Choroid plexus epithelial cell (primary cell): ENCODE measurements at regions not wholly inside any gene's neighbourhood (a gene's known extent, or its start where the extent isn't known, plus 50 kb on each side); places are given as distances from the start of the nearest gene placed in this dataset.

ENCODE experiments used
- DNase-seq: peaks from one replicate; pipeline ENCODE4 v3.0.0-alpha.2; 2010; ENCODE audit warnings: low read depth
- H3K4me3 ChIP-seq: 2 replicates; pipeline ENCODE4 v1.5.1; 2011; ENCODE audit warnings: low read depth, mild to moderate bottlenecking, control low read depth, low read length, moderate library complexity
- TF ChIP-seq, protein P1 (sequence below): conservative IDR thresholded peaks from 2 replicates; pipeline ENCODE4 v1.5.1; 2011; ENCODE audit warnings: low read depth, mild to moderate bottlenecking, control low read depth, inconsistent platforms, low read length, moderate library complexity

DNA sequence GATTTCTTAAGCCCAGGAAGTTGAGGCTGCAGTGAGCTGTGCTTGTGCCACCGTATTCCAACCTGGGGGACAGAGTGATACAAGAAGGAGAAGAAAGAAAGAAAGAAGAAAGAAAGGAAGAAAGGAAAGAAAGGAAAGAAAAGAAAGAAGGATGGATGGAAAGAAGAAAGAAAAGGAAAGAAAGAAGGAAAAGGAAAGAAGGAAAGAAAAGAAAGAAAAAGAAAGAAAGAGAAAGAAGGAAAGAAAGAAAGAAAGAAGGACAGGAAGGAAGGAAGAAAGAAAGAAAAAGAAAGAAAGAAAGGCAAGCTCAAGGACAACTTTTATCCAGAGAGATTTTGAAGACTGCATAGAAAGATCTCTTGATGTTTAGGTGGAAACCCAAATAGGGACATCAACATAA is 120.7 kb downstream of the GMNC start:
- TF ChIP-seq, protein P1, sequence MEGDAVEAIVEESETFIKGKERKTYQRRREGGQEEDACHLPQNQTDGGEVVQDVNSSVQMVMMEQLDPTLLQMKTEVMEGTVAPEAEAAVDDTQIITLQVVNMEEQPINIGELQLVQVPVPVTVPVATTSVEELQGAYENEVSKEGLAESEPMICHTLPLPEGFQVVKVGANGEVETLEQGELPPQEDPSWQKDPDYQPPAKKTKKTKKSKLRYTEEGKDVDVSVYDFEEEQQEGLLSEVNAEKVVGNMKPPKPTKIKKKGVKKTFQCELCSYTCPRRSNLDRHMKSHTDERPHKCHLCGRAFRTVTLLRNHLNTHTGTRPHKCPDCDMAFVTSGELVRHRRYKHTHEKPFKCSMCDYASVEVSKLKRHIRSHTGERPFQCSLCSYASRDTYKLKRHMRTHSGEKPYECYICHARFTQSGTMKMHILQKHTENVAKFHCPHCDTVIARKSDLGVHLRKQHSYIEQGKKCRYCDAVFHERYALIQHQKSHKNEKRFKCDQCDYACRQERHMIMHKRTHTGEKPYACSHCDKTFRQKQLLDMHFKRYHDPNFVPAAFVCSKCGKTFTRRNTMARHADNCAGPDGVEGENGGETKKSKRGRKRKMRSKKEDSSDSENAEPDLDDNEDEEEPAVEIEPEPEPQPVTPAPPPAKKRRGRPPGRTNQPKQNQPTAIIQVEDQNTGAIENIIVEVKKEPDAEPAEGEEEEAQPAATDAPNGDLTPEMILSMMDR = no peak
- H3K4me3 ChIP-seq = no peak overlapping the region
- DNase-seq = no peak

DNA sequence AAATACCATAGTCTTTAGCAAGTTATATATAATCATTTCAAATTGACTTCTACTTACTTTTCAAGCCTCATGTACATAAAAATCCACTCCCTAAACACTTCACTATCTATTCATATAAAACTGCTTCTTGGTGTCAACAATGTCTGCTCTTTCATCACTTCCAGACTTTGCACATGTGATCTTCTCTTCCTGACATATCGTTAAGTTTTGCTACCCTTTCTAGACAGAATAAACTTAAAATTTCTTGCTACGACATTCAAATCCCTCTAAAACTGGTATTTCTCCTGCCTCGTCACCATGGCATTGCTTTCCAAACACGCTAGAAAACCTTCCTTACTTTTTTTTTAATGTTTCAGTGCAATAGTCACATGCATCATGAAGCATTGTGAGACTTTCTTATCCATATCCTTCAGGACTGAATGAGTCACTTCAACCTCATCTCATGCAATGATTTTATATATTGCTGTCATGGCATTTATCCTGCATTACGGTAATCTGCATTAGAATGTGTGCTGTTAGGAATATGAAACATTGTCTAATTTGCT is 122.8 kb downstream of the GMNC start:
- H3K4me3 ChIP-seq = no peak overlapping the region
- TF ChIP-seq, protein P1 = no peak
- no peak for DNase-seq

DNA sequence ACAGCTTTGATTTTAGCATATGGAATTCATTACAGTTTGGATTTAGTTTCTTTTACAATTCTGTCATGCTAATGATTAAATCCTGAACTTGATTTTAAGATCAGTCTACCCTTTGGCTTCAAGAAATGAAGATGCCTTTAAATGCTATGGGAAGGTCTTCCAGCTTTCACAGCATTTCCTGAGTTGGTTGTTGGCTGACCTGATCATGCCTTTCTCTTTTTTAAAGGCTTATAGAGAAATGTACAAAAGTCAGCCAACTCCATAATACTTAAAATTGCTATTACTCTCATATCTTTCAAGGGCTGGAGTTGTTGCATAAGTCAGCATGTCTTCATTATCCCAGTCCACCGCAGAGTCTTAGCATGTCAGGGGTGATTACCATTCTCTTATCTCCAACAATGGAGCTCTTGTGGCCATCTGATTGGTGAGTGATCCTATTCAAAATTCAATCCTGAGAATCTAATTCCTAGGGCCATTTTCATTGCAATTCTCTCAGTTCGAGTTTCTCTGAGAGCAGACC is 123.8 kb downstream of the GMNC start:
- no peak overlapping the region for H3K4me3 ChIP-seq
- TF ChIP-seq, protein P1 = no peak
- no peak for DNase-seq

DNA sequence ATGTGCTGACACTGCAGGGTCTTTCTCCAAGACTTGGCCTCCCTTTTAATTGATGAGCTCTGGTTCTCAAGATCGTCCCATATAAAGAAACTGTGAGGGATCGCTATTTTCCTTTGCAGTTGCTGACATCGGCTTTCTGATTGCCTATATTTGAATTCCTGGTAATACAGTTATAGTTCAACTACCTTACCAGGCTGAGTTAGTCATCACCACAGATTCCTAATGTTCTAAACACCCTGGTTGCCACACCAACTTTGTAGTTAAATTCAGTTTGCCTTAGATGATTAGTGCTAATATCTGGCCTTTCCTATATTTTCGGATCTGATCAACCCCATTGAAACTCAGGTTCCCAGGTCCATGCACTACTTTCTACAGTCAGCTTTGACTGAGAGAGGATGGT is 125.0 kb downstream of the GMNC start:
- no peak for DNase-seq
- no peak overlapping the region for H3K4me3 ChIP-seq
- TF ChIP-seq, protein P1 = no peak

DNA sequence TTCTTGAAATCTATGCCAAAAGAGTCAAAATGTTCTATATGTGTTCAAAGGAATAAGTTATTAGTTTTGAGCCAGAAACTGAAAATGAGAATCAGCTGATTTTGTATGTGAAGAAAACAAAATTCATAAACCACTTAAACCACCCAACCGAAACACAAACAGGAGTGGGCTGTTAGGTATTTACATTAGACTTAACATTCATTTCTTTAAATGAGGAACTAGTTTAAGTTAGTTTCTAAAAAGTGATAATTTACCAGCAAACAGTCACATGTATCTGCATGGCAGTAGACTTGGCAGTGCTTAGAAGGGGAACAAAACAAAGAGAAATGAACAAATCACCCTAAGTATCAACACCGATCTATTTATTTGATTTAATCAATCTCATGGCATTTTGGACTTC is 128.0 kb downstream of the GMNC start:
- TF ChIP-seq, protein P1 = no peak
- no peak overlapping the region for H3K4me3 ChIP-seq

DNA sequence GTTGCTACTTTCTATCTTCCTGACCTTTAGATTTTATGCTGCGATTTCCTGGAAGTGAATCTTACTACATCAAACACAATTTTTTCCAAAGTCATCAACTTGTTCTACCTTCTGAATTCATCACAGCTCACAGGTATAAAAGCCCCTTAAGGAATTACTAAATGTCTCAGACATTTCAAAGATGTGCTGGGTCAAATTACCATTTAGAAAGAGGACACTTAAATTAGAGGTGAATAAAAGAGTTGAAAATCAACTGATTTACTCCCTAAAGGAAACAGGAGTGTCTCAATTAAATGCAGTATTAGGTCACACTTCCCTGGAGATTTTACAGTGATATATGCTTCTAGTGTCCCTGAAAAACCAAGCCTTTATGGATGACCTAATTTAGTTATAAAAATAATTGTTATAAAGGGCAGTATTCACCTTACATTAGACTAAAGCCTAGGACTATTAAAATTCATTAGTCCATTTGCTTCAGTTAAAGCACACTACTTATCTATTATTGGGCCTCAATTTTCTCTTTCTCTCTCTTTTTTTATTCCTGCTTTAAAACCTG is 128.8 kb downstream of the GMNC start:
- no peak for DNase-seq
- TF ChIP-seq, protein P1 = no peak
- no peak overlapping the region for H3K4me3 ChIP-seq

More for the DNA sequence above, 128.0 kb downstream of the GMNC start:
- no peak for DNase-seq

DNA sequence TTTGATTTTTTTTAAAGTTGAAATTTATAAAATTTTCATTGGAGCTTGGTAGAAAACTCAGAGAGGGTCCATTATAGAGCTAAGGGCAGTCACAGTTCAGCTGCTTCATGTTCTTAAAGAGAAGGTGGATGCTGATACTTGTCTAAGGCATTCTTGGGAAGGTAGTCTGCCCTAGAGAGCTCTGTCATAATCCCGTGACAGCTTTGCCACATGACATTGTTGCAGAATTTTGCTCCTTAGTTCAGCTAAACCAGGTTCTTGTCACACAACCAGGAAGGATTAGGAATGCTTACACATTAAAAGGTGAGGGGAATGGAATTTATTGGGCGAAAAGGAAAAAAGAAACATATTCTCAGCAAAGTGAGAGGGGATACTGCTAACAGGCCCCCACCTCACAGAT is 130.9 kb downstream of the GMNC start:
- DNase-seq = no peak
- TF ChIP-seq, protein P1 = no peak
- no peak overlapping the region for H3K4me3 ChIP-seq
